Activated T-cell treated with anti-CD3 and anti-CD28 coated beads for 24 hours (primary cell): ENCODE measurements at regions not wholly inside any gene's neighbourhood (a gene's known extent, or its start where the extent isn't known, plus 50 kb on each side); places are given as distances from the start of the nearest gene placed in this dataset.
"Not testable (repeated sequence)": the region's sequence is repeated elsewhere in the genome, so short reads cannot be mapped to it uniquely, and the experiment has no call there.

Source experiments
- DNase-seq: peaks from one replicate; pipeline ENCODE4 v3.0.0-alpha.2; 2020; ENCODE audit warnings: low read depth

DNA sequence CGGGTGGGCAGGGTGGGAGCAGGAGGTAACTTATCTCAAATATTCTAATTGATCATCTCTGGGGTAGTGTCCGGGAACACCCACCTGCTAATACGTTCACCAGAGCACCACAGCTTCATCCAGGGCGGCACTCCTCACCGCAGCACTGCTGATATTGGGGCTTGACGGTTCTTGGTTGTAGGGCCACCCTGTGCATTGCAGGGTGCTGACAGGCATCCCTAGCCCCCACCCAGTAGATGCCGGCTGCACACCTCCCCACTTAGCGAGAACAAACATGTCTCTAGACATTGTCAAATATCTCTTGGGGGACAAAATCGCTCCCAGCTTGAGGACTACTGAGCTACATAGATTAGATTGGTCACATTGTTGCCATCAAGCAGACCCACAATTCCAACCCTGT lies 73.9 kb upstream of the WASF3 start:
- no peak for DNase-seq

DNA sequence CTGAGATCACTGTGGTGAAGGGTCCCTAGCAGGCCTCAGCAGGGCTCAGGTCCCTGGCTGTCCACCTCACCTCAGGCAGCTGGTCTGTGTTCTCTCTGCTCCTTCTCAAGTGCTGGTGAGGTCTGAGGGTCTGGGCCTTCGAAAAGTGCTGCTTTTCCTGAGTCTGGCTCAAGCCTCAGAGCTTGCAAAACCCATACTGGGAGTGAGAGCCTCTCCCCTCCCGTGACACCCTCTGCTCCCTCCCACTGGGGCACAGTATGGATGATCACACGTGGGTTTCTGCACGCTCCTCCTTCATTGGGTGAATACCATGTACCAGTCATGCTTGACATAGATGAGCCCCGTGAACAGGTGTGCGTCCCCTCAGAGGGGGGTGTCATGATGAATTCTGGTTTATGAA lies 73.3 kb upstream of the WASF3 start:
- DNase-seq, result no peak

DNA sequence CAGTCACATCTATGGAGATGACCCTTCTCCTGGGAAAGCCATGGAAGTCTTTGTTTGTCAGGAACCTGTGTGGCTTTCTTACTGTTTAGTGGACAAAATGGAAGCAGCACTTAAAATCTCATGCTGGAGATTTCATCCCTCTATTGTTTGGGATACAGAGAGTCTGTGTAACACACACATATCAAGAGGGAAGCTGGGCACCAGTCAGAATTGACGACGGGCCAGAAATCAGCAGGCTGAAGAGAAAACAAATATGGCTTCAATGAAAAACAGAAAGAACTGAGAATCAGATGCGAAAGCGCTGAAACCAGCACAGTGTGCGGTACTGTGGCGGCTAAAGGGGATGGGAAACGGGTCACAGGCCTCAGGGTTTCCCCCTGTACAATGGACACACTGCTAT lies 72.2 kb upstream of the WASF3 start:
- no peak for DNase-seq

DNA sequence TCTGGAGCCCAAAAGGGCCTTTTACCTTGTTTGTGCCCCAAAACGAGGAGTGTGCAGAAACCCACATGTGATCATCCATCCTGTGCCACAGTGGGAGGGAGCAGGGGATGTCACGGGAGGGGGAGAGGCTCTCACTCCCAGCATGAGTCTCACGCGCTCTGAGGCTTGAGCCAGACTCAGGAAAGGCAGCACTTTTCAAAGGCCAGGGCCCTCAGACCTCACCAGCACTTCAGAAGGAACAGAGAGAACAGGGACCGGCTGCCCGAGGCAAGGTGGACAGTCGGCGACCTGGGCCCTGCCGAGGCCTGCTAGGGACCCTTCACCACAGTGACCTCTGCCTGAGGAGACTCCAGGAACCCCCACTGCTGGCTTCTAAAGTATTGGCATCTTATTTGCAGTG lies 71.7 kb upstream of the WASF3 start:
- no peak for DNase-seq

DNA sequence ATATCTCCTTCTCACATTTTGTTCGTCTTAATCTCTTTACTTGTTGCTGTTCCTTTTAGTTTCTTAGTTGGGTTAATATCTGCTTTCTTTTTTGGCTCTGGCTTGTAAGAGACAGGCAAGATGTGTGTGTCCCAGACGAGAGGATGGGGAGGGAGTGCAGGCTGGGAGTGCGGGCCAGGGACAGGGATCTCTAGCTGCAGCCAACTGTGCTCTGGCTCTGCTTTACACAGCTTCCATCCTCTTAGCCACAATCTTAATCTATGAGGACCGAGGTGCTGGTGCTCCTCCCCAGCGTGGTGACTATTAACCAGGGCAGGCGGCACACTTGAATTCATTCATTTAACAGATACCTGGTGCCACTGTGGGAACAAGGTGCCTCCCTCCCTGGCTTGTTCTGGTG lies 70.9 kb upstream of the WASF3 start:
- DNase-seq, result no peak

DNA sequence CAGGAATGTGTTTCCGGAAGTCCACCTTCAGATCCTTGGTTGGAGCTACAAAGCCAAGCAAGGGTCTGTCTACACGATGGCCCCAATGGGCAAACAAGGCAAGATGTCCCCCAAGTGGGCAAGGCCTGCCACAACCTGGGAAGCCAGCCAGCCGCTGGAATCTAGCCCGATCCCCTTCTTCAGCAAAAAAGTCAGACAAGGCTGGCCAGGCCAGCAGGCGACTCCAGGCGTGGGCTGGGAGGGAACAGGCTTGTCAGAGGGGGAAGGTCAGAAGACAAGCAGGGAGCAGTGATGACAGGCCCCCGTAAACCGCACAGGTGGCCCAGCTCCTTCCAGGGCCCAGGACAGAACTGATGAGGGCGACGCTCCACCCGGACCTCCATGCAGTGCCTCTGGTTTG lies 69.7 kb upstream of the WASF3 start:
- DNase-seq, result no peak

DNA sequence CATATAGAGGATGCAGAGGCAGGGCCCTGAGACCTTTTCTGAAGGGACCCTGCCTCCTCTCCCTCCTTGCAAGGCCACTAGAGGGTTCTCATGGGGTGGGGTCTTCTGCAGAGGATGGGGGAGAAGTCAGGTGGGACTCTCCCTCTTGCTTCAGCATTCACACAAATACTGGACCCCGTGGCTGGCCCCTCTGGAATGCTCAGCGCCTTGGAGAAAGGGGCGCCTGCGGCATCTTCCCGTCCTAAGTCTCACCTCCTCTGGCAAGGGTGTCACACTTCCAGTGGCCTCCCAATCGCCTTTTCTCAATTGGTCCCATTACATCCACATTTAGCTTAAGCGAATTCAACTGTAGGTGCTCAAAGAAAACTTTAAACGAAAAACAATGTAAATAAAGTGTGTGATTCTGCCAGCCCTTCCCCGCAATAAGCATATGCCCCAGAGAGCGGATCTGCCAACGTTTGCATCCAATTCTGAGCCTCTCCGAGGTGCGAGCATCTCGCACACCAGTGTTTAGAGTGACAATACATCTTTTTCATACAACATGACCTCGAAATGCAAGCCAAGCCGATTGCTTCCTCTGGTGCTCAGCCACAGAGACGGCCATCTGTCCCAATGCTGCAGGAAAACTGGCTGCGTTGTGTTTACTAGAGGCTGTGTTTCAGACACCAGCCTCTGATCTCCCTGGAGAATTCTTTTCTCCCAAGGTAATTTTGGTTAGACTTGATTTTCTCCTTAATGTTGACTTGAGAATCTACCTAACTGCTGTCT lies 69.1 kb upstream of the WASF3 start:
- no peak for DNase-seq

DNA sequence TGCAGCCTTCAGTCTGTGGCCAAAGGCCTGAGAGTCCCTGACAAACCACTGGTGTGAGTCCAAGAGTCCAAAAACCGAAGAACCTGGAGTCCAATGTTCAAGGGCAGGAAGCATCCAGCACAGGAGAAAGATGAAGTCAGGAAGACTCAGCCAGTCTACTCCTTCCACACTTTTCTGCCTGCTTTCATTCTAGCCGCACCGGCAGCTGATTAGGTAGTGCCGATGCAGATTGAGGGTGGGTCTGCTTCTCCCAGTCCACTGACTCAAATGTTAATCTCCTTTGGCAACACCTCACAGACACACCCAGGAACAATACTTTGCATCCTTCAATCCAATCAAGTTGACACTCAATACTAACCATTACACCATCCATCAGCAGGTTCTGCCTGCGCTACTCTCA lies 65.2 kb upstream of the WASF3 start:
- DNase-seq, result not testable (repeated sequence)

DNA sequence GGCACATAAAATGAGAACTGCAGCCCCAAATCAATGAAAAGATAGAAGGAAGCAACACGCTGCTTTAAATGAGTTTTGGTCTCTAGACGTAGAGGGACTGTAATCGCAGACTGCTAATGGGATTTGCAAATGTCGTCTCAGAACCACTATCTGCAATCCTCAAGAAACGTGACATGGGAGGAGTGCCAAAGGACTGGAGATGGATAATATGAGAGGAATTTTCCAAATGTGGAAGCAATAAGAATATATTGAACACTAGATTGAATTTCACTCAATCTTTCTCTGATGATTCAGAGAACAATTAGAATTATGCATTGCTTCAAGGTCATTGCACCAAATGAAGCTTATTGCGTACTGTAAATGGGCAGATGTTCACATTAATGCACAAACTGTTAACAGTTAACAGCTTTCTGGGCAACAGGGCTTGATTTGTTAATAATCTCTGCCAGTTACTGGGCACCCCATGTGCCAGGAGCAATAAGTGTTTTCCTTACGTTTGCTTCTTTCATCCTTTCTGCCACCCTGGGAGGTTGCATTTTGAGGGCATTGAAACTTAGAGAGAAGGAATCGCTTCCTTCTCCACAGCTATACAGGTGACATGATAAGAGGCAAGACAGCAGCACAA lies 62.8 kb upstream of the WASF3 start:
- DNase-seq, result no peak

DNA sequence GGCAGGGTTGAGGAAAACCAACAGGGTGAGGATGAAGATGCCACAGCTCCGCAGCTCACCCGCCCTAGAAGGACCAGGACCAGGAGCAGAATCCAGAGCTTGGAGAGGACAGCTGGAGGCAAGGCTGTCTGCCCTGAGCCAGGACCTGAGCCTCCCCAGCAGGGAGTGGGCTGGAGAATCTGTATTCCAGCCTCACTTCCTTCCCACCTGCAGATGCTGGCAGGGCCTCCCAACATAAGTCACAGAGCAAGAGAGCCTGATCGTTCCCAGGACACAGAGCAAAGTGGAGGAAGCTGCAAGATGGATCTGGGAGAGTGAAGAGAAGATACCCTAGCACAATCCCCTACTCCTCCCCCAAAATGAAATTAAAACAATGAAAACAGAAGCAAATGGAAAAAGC lies 61.7 kb upstream of the WASF3 start:
- DNase-seq, result no peak

DNA sequence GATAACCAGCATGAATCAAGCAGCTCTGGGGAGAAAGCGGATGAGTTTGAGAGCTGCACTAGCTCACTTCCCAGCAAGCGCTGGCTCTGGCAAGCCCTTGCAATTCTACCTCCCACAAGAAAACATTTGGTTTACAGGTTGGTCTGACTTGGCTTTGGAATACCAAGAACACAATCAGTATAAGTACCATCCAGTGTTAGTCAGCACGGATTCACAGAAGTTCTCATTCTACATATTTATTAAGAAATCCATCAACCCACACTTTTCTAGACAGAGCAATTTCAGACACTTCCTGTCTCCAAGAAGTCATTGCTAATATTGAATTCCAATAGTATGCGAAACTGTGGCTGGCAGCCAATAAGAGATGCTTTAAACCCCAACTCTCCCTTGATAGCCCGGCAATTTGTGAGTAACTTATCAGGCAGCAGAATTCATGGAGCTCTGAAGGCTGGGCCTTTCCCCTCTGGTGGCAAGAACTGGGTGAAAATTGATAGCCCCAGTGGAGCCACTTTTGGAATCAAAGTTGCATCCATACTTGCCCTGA lies 59.4 kb upstream of the WASF3 start:
- DNase-seq, result no peak

DNA sequence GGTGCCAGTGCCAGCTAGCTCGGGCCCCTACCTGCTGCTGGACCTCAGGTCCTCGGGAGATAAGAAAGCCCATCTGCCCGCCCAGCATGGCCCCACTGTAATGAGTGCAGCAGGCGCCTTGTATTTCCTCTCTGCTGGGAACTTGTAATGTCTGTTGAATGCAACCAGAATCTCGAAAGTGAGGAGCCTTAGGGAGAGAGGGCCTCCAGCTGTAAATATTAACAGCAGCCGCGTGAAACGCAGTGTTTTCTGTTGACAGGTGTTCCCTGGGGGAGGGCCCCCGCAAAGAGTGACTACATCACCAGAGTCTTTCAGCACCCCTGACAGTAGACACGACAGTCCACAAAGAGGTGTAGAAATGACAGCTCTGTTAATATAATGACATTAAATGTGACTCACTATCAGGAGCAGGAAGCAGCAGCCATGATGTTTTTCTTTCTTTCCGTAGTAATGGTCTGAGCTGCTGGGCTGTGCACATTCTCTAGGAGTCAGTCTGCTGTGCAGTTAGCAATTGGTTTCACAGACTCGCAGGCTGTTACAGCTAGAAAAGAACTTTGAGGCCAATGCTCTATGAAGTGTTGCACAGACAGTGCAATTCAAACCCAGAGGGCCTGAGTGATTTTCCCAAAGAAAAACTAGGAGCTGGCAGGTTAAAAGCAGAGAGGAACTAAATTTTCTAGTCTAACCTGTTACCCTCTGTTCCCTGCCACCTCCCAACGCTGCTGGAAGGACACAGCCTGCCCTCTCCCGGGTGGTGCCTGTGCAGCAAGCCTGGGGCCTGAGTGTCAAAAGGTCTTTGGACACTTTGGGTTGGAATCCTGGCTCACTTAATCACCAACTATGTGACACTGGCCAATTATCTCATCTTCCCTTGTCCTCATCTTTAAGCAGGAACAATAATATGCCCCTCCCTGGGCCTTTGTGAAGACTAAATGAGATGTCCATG lies 58.6 kb upstream of the WASF3 start:
- DNase-seq, result no peak

DNA sequence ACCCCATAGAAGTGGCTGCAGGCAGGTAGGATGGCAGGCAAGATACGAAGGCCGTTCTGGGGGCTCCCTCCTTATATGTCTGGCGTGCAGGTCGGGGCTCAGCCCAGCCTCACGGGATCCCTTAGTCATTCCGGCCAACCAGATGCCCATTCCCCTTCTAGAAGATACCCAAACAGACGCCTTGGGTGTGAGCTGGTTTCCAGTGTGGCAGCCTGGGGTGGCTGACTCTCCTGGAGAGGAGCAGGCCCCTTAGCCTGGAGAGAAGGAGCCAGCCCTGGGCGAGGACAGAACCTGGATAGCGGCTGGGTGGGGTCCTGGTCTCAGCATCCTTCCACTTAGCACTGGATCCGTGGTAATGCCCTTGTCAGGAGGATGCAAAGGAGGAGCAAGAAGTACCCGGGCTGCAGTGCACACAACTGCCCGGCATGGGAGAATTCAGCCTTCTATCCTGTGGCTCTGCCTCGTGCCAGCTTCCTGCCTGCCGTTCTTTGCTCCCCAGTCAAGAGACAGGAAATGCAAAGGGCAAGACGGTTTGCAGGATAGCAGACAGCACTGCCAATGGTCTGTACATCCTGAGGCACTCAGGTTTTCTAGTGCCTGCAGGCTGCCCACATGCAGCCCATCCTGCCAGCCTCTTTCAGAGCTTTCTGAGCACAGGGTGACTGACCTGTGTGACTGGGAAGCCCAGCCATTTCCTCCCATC lies 56.7 kb upstream of the WASF3 start:
- no peak for DNase-seq

DNA sequence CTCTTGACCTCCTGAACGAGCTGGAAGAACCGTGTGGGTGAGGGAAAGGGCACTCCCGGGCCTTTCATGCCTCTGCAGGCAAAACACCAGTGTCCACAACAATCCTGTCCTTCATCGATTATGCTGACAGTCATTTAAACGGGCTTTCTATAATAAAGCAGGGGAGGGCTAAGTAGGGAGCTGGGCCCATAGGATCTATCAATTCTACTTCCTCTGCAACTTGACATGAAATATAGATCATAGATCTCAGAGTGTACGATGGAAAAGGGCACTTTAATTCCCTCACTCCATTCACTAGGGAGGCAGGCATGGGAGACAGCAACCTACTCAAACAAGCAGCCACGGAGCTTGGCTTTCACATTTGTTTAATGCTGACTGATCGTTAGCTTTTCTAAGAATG lies 55.8 kb upstream of the WASF3 start:
- no peak for DNase-seq

DNA sequence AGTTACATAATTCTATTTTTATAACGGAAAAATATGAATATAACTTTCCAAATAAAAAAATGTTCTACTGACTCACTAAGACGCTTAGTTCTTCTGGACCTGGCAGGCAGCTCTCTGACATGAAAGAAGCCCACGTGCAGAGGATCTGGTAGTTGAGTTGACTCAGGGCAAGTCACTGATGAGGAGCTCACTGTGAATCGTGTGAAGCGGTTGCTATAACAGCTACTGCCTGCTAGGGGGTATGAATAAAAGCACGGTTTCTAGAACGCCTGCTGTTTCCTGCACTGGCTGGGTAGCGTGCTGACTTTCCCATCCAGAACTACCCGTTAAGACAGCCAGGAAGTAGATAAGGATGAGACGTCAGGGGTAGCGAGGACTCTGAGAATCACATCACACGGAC lies 54.7 kb upstream of the WASF3 start:
- DNase-seq, result peak; percentile 33

DNA sequence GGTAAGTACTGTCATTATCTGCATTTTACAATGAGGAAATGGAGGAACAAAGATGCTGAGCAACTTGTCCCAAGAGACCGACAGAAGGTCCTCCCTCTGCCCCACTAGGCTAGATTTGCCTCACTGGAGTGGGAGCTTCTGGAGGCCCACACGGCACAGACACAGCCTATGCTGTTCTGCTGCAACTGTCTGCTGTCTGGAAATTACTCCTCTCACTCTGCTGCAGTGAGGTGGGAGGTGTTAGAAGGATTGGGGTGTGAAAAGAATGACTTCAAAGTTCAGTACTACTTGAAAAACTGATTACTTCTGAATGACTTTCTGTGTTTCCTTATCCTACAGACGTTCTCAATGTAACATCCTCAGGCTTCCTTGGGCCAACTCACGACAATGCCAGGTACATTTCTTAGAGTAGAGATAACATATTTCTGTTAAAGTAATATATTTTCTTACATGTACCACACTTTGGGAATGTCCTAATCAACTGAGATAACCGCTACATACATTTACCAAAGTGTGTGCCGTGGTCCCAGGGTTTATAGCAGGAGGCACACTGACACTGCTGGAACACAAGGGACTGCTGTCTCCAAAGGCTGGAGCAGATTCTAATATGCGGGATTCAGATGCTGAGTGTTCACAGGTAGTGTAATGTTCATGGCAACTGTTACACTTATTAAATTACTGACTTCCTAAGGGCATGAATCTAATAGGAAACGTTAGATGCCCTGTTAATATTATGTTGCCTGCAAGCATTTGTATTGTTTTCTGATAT lies 53.5 kb upstream of the WASF3 start:
- no peak for DNase-seq
